ENCODE measurements at regions not wholly inside any gene's neighbourhood (a gene's known extent, or its start where the extent isn't known, plus 50 kb on each side); places are given as distances from the start of the nearest gene placed in this dataset.

GRCh38 chr16:5653789-5654188, 556.2 kb upstream of the EEF2KMT start:
- no peaks in the 10 kb centered on the region for H3K36me3 ChIP-seq
- no peaks in the 10 kb centered on the region for H3K4me1 ChIP-seq
- ATAC-seq (ENCODE audit: low FRiP score in 2 of 2): no peak
- TF ChIP-seq EP300 (IDR thresholded peaks at IDR 0.05) (no peak), POLR2AphosphoS5 (IDR thresholded peaks at IDR 0.05) (no peak), CTCF (IDR thresholded peaks at IDR 0.05) (no peak), POLR2A (IDR thresholded peaks at IDR 0.05) (no peak)
- WGBS, 2 donors: 67 to 75% methylated on average over 8 to 11 of the region's 11 CpGs
- H3K27me3 ChIP-seq: no peaks in the 10 kb centered on the region
- no peak overlapping the region for H3K4me3 ChIP-seq
- H3K27ac ChIP-seq: no peak overlapping the region
- peak in 1 of 2 donors; percentile 51 for DNase-seq
- no peaks in the 10 kb centered on the region for H3K9me3 ChIP-seq

GRCh38 chr16:5653041-5653440, 555.4 kb upstream of the EEF2KMT start:
- no peaks in the 10 kb centered on the region for H3K4me1 ChIP-seq
- no peaks in the 10 kb centered on the region for H3K36me3 ChIP-seq
- no peak overlapping the region for H3K4me3 ChIP-seq
- peak; percentile 45 to 58 for ATAC-seq (ENCODE audit: low FRiP score in 2 of 2)
- H3K27me3 ChIP-seq: no peaks in the 10 kb centered on the region
- no peak overlapping the region for H3K27ac ChIP-seq
- DNase-seq: peak in 1 of 2 donors; percentile 33
- WGBS, 2 donors: 87 to 91% methylated on average over 10 of the region's 10 CpGs
- no peak for TF ChIP-seq POLR2A (IDR thresholded peaks at IDR 0.05)
- no peak for TF ChIP-seq EP300 (IDR thresholded peaks at IDR 0.05)
- TF ChIP-seq CTCF (IDR thresholded peaks at IDR 0.05): no peak
- TF ChIP-seq POLR2AphosphoS5 (IDR thresholded peaks at IDR 0.05): no peak
- H3K9me3 ChIP-seq: no peaks in the 10 kb centered on the region

- H3K27ac ChIP-seq: no peak overlapping the region
- ATAC-seq (ENCODE audit: low FRiP score in 2 of 2): peak; percentile 32 to 83
- no peak for TF ChIP-seq CTCF (IDR thresholded peaks at IDR 0.05)
- H3K36me3 ChIP-seq: no peaks in the 10 kb centered on the region
- no peak overlapping the region for H3K4me3 ChIP-seq
- H3K9me3 ChIP-seq: no peaks in the 10 kb centered on the region
- DNase-seq: peak; percentile 42 to 76
- no peaks in the 10 kb centered on the region for H3K27me3 ChIP-seq
- 39 to 49% methylated on average over 9 to 22 of the region's 22 CpGs for WGBS, 2 donors
- no peaks in the 10 kb centered on the region for H3K4me1 ChIP-seq
These were observed 552.5 kb upstream of the EEF2KMT start for GRCh38 chr16:5649762-5650743.

- Histone ChIP-seq H3K27ac (no peak overlapping the region), H3K4me1 (no peaks in the 10 kb centered on the region), H3K9me3 (no peaks in the 10 kb centered on the region), H3K27me3 (no peaks in the 10 kb centered on the region), H3K4me3 (no peak overlapping the region), H3K36me3 (no peaks in the 10 kb centered on the region)
- TF ChIP-seq CTCF (IDR thresholded peaks at IDR 0.05) (no peak), EP300 (IDR thresholded peaks at IDR 0.05) (no peak), POLR2AphosphoS5 (IDR thresholded peaks at IDR 0.05) (no peak), POLR2A (IDR thresholded peaks at IDR 0.05) (no peak)
- 79 to 86% methylated on average over 1 of the region's 1 CpG for WGBS, 2 donors
- ATAC-seq (ENCODE audit: low FRiP score in 2 of 2) (no peak), DNase-seq (no peak)
These were observed 549.5 kb upstream of the EEF2KMT start for GRCh38 chr16:5647051-5647450.
